Activated naive CD8-positive, alpha-beta T cell treated with anti-CD3 and anti-CD28 coated beads, Interleukin-2, amount 50 U/mL, for 16 hours (primary cell): ENCODE measurements at regions not wholly inside any gene's neighbourhood (a gene's known extent, or its start where the extent isn't known, plus 50 kb on each side); places are given as distances from the start of the nearest gene placed in this dataset.
A peak's percentile ranks its signal among the peaks of the same experiment; 100 is the strongest.
"Not testable (repeated sequence)": the region's sequence is repeated elsewhere in the genome, so short reads cannot be mapped to it uniquely, and the experiment has no call there.

Source experiments
- DNase-seq: peaks from one replicate; pipeline ENCODE4 v3.0.0-alpha.2; 2020; ENCODE audit warnings: low read depth, low spot score

DNA sequence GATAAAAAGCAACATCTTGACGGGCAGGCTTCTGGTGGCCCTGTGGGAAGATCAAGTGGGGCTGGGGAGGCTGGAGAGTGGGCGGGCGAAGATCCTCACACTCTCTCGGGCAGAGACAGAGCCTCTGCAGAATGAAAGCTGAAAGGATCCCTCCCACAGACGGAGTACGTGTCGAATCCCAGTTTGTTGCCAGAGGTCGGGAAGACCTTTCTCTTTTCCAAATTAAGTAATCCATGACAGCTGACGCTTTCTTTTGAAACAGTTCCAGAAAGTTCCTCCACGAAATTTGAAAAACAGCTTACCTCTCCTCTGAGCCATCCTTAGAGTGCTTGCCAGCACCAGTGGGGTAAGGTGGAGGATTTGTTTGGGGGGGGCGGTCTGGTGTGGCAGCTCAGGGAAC, 155.6 kb upstream of the SMLR1 start:
- no peak for DNase-seq

DNA sequence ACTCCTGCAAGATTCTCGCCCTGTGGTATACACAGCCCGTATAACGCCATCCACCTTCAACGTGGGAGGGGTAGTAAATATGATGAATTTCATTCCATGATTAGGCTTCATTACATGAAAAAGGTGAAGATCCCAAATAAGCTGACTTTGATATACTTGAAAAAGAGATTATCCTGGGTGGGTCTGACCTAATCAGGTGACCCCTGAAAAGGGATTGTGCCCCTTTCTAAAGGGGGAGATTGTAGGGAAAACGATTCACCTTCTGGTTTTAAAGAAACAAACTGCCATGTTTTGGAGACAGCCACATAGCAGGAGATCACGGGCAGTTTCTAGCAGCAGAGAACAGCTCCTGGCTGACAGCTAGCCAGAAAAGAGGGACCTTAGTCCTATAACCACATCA, 155.1 kb upstream of the SMLR1 start:
- no peak for DNase-seq

DNA sequence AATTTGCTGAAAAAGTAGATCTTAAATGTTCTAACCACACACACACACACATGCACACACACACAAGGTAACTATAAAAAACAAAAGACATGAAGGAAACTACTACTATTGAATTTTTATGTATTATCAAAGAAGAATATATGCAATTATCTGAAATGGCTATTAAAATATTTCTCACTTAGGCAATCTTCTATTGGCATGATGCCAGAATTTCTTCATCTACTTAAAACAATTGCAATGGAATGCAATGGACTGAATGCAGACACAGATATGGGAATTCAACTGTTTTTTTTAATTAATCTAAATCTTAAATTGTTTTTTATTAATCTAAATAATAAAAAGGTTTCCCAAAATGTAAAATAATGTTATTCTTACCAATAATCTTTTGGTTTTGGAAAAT, 152.6 kb upstream of the SMLR1 start:
- DNase-seq: no peak

DNA sequence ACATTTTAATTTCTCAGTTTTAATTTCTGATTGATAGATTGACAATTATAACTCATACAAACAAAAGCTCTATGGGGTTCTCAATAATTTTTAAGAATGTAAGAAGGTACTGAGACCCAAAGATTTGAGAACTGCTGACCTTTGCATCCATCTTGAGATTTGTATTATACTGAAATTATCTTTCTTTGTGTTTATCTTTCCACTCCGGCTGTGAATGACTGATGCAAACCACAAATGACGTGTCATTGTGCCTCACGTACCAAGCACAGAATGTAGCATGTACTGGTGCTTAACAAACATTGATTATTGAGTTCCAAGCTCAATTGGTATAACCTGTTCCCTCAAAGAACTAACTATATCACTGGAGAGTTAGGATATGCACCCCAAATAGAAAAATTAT, 152.1 kb upstream of the SMLR1 start:
- no peak for DNase-seq

DNA sequence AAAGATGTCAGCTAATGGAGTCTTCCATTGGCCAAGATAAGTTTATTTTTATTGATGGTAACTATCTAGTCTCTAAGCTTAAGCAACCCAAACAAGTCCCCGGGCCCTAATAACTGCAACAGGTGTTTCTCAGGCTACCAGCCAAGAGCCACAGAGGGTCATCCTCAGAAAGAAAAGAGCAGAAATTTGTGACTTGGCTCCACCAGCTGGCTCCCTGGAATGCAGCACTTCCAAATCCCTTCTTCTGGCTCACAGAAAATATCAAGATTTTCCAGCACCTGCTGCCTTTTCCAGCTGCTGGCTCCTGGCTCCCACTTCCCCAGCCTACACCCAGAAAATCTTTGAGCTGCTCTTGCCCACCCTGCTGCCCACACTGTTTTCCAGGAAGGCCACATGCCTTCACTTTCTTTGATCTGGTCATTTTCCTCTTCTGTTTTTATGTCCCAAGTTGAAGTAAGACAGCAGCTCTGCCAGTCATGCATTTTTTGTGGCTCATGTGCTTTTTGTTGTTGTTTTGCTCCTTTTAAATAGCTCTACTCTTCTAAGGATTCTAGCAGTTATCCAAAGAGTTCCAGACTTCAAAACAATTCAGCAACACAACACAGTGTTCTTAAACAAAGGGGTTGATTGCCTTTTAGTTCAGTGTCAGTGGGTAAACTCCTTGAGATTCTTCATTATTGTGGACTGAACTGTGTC, 151.0 kb upstream of the SMLR1 start:
- no peak for DNase-seq

DNA sequence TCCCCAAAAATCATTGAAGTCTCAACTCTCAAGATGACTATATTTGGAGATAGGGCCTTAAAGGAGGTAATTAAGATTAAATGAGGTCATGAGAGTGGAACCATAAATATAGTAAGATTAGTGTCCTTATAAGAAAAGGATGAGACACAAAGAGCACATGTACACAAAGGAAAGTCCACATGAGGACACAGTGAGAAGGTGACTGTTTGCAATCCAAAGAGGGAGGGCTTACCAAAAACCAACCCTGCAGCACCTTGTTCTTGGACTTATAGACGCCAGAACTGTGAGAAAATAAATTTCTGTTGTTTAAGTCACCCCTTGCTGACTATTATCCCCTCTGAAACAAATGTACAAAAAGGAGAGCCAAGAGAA, 150.4 kb upstream of the SMLR1 start:
- DNase-seq: no peak

DNA sequence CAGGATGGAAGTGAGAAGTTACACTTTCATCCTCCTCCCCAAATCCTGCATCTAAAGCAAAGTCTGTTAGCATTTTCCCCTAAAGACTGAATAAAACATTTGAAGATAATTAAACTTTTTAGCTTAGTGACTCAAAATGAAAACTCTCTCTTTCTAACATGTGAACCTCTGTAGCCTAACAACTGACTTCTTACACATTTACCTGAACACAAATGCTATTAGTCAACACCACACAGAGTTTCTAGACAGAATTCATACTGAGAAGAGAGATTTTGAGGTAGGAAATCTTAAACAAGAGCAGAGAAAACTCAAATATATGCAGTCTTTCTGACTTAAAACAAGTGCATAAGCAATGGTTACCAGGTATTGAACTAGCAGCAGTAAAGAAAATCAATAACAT, 149.9 kb upstream of the SMLR1 start:
- DNase-seq: no peak

DNA sequence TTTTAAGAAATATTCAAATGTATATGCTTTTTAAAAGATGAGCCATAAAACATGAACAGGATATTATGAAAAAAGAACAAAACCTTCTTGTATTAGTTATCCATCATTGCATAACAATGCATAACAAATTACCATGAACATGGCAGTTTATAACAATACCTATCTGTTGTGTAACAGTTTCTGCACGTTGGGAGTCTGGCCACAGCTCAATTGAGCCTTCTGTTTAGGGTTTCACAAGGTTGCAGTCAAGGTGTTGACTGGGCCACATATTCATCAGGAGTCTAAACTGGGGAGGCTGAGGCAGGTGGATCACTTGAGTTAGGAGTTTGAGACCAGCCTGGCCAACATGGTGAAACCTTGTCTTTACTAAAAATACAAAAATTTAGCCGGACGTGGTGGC, 149.4 kb upstream of the SMLR1 start:
- no peak for DNase-seq

DNA sequence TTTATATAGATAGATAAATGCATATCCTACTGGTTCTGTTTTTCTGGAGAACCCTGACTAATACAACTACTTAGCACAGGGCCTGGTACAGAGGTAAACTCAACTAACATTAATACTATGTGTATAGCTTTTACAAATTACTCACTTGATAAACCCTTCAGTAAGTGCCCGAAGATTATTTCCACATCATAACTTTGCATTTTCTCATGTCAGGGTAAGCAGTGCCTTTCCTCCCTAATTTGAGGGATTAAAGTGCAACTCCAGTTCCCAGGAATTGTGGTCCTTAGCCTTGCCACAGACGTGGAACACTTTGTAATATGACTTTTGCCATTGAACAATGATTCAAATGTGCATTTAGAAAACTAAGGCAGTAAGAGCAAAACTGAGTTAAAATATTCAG, 147.5 kb upstream of the SMLR1 start:
- no peak for DNase-seq

DNA sequence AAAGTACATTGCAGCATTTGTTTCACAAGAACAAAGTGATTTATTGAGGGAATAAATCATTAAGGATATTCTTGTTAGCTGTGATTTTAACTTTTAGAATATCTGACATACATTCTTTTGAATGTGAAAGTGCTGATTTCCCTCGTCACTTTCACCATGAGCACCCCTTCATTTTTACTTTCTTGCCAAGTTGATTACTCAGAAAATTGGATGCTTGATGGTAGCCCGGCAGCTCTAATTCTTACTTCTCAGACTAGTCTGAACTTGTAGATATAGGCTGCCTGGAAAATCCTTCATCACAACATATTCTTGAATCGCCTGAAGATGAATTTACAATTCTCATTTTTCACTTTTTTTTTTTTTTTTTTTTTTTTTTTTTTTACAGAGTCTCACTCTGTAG, 147.1 kb upstream of the SMLR1 start:
- no peak for DNase-seq

DNA sequence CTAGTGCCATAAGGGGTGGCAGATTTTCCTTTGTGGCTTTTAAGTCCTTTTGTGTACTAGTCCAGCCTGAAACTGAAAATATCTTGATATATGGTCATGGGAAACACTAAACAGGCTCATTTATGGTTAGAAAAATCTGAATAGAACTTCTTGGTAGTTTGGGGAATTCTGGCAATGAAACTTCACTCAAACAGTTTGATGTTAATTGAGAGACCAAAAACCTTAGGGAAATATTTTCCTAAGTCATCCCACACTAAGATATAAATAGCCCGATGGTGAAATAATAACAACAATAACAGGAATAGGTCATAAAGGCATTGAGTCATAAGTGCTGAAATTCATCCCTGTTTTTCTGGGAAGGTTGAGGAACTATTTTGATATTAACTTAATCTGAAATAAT, 146.2 kb upstream of the SMLR1 start:
- DNase-seq: no peak

DNA sequence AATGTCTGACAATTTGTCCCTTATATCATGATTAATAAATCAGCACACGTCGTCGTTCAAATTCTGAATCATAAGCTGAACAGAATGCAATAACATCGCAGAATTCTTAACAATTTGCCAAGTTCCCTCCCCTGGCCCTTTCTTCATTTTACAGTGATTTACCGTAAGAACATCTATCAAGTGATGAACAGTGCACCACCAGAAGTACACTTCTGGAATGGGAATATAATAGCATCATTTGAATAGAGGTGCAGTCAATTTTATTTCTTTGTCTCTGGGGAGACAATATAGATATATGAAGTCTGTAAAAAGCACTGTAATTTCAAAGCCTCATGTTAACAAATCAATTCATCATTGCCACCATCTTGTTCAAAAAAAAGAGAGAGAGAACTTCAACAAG, 145.1 kb upstream of the SMLR1 start:
- no peak for DNase-seq

DNA sequence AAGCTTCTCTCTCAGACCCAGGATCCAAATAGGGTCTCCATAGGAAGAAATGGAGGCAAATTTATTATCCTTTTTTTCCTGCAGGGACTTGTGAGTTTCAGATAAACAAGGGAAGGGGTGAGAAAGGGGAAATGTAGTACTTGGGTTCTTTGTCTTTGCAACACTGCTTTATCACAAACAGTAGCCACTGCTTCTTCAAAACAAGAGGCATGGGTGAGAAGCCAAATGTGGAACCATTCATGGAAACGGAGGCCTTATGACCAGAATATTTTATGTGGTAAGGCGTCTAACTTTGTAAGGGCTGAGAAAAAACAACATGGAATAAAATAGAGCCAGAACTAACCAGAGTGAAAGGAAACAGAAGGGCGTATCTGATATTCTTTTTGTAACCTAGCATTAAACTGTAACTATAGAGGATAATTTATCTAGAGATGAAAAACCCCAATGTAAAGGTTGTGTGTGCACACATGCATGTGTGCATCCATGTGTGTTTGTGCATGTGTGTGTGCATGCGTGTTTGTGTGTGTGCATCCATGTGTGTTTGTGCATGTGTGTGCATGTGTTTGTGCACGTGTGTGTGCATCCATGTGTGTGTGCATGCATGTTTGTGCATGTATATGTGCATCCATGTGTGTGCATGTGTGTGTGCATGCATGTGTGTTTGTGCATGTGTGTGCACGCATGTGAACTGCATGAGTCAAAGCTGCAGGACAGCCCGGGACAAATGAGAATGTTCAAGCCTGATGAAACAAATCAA, 143.3 kb upstream of the SMLR1 start:
- no peak for DNase-seq

DNA sequence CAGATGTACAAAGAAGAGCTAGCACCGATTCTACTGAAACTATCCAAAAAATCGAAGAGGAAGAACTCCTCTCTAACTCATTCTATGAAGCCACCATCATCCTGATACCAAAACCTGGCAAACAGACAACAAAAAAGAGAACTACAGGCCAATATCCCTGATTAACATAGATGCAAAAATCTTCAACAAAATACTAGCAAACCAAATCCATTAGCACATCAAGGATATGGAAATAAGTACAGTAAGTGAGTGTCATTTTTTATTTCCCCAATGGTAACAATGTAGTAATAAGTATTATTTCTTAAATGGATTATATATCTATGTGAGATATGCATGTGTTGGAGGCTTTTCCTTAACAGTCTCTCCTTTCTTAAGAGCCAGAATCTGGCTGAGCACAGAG, 134.5 kb upstream of the SMLR1 start:
- DNase-seq: no peak

DNA sequence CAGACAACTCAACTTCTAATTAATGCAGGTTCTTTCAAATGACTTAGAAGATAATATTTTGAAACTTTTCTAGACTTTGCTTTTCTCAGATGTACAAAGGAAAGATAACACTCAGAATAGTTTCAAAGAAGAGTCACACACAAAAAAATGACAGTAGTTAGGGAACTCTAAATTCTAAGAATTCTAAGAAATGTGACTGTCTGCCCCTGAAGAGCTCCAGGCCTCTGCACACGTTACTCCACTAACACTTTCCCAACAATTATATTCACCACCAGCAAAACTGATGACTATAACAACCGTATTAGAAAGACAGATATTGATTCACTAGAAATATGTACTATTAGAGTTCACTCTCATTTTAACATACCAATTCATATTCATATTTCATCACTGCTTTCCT, 133.3 kb upstream of the SMLR1 start:
- DNase-seq: no peak

DNA sequence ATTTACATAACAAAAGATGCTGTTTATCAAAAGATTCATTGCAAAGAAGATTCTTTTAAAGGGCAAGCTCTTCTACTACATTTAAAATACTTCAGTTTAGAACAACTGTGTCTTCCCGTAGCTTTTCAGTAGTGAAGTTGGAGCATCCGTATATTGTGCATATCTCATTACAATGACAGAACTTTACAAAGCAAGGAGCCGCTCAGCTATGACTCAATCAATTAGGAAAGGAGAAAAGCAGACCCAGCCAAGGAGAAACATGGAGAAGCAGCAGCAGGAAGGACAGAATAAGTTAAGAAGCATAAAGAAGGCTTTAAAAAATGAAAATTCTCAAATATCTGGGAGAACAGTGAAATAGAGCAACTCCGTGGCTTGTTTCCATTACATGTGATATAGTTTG, 132.6 kb upstream of the SMLR1 start:
- no peak for DNase-seq

DNA sequence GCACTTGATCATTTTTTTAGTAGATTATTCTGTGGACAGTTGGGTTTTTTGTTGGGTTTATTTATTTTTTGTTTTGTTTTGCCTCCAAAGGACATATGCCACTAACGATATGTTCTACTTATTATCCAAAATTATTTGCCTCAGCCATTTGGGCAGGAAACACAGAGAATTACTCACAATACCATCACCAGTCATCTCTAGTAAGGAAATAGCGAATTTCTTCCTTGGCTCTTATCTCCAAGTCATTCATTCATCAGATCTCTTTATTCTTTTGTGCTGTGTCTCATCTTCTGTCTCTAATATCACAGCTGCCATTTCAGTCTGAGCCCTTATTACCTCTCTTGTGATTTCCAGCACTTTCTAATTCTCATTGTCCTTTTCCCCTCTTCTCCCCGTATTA, 130.4 kb upstream of the SMLR1 start:
- no peak for DNase-seq

DNA sequence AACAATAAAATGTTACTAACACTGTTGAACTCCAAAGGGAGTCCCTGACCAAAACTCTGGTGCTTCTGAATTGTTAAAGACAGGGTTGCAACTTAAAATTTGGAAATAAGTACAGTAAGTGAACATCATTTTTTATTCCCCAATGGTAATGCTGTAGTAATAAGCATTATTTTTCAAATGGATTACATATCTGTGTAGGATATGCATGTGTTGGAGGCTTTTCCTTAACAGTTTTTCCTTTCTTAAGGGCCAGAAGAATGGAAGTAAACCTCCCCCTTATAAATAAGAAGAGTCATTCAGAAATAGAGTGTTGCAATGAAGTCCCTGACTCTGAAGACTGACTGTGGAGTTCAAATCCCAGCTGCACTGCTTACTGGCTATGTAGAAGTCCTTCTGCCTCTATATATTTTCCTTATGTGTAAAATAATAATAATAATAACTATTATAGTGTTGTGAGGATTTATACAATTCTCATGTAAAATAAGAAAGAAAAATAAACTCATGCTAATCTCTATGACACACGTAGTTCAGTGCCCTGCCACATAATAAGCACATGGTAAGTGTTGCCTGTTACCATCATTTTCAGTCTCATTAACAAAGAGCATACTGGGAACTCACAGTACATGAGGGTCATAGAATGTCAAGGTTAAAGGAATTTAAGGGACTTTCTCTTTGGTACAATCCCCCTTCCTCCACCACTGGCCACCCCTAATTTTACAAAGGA, 129.8 kb upstream of the SMLR1 start:
- DNase-seq: no peak

DNA sequence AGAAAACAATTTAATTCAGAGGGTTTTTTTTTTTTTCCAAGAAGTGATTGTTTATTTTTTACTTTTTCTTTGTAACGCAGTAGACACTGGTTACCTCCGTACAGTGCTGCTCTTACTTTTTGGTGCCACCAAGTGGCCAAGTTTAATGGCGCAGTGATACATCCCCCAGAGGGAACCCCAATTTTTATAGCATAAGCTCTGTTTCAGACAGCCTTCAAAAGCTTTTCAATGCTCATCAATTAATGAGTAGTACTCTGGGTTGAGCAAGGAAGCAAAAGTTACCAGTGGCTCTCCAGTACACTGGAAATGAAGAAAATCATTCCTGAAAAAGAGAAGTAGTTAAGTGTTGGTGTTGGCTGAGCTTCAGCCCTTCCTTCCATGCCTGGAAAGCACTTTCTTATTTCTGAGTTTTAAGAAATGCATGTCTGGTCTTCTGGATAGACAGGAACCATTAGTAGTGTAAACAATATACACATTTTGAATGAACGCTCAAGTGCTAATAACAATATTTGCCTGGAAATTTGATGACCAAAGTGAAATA, 129.1 kb upstream of the SMLR1 start:
- peak; percentile 25 for DNase-seq

DNA sequence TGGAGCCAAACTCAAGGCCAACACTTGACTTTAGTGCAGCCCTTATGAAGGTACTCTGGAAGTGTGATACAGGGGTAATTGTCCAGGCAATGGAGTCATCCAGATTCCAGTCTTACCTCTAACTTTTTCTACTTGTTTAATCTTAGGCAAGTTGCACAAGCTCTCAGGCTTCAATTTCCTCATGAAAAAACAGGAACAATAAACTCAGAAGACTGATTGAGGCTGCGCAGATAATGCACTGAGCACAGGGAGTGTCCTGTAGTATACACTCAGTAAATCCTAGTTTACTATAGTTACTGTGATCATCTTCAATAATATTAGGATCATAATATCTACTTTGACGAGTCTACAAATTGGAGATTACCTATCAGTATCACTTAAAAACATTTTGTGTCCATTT, 127.5 kb upstream of the SMLR1 start:
- DNase-seq: no peak

DNA sequence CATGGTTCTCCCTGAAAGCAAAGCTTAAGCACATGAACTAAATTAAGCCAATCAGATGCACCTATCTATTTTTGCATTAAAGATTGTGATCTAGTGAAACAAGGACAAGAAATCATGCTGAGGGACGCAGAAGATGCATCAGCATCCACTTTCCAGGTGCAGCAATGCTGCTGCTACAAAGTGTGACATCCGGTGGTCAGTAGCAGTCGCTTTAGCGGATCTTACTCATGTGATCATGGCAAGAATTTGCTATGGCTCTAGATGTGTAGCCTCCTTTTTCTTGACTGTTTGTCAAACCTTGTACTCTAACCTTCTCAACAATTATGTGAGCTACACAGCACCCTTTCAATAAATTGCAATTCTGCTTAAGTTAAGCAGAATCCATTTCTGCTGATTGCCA, 126.8 kb upstream of the SMLR1 start:
- DNase-seq: no peak

DNA sequence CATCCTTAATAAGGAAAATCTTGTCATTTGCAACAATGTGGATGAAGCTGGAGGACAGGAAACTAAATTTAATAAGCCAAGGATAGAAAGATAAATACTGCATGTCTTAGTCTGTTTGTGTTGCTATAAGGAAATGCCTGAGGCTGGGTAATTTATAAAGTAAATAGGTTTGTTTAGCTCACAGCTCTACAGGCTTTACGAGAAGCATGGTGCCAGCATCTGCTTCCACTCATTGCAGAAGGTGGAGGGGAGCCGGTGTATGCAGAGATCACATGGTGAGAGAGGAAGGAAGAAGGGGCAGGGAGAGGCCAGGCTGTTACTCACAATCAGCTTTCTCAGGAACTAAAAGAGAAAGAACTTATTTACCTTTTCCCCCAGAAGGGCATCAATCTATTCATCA, 118.9 kb upstream of the SMLR1 start:
- no peak for DNase-seq

DNA sequence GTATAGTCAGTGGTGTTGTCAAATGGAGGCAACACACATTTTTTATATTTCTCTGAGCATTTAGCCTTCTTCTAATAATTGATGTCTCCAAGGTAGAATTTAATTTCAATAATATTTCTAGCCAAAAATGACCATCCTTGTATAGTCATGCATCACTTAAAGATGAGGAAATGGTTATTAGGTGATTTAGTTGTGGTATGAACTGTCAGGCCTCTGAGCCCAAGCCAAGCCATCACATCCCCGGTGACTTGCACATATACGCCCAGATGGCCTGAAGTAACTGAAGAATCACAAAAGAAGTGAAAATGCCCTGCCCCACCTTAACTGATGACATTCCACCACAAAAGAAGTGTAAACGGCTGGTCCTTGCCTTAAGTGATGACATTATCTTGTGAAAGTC, 115.6 kb upstream of the SMLR1 start:
- DNase-seq: not testable (repeated sequence)
